ENCODE measurements at regions not wholly inside any gene's neighbourhood (a gene's known extent, or its start where the extent isn't known, plus 50 kb on each side); places are given as distances from the start of the nearest gene placed in this dataset.

DNA sequence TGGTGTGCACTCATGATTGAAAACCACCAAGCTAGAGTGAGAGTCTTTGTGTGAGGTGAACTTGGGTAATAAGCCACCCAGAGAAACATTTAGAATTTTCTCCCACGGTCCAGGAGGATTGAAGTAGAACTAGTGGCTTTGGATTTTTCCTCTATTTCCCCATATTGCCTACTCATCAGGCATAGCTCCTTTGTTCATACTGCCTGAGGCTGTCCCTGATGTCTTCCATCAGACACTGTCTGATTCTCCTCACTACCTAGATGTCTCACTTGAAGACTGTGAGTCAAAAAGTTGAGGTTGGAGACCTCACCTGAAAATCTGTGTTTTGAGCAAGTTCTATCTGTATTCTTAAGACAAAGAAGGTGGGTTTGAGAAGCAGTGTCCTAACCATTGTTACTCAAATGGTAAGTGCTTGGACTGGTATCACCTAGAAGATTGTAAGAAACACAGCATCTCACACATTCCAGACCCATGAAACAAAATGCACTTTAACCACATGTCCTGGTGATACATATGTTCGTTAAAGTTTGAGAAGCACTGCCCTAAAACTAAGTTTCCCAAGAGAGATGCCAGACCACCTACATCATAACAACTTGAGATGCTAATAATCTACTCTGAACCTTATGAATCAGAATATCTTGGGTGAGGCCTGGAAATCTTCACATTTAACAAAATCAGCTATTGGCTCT, 523.4 kb upstream of the BTBD3 start:
- TF ChIP-seq EGR1 (IDR thresholded peaks at IDR 0.05; ENCODE audit: low read depth) (no peak), ATF3 (IDR thresholded peaks at IDR 0.05) (no peak), POLR2A (IDR thresholded peaks at IDR 0.05; ENCODE audit: borderline replicate concordance, extremely low read depth, insufficient read depth, insufficient read length) (no peak), EZH2 (IDR thresholded peaks at IDR 0.05) (no peak), ZFX (IDR thresholded peaks at IDR 0.05) (no peak), YY1 (IDR thresholded peaks at IDR 0.05; ENCODE audit: extremely low read depth, insufficient replicate concordance, low read depth, low read length) (no peak), FOSL1 (IDR thresholded peaks at IDR 0.05; ENCODE audit: low read depth) (no peak), RAD21 (IDR thresholded peaks at IDR 0.05; ENCODE audit: low read depth) (no peak), TCF7L2 (IDR thresholded peaks at IDR 0.05; ENCODE audit: borderline replicate concordance, extremely low read depth, insufficient read depth, insufficient read length) (no peak), CEBPB (IDR thresholded peaks at IDR 0.05; ENCODE audit: low read depth) (no peak)
- TF ChIP-seq, protein P1, sequence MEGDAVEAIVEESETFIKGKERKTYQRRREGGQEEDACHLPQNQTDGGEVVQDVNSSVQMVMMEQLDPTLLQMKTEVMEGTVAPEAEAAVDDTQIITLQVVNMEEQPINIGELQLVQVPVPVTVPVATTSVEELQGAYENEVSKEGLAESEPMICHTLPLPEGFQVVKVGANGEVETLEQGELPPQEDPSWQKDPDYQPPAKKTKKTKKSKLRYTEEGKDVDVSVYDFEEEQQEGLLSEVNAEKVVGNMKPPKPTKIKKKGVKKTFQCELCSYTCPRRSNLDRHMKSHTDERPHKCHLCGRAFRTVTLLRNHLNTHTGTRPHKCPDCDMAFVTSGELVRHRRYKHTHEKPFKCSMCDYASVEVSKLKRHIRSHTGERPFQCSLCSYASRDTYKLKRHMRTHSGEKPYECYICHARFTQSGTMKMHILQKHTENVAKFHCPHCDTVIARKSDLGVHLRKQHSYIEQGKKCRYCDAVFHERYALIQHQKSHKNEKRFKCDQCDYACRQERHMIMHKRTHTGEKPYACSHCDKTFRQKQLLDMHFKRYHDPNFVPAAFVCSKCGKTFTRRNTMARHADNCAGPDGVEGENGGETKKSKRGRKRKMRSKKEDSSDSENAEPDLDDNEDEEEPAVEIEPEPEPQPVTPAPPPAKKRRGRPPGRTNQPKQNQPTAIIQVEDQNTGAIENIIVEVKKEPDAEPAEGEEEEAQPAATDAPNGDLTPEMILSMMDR (IDR thresholded peaks at IDR 0.05 in 2 of 3, conservative IDR thresholded peaks at IDR 0.05 in 1 of 3; ENCODE audit: borderline replicate concordance in 1 of 3, insufficient read depth in 1 of 3, low read depth in 2 of 3, low read length in 2 of 3): no peak
- TF ChIP-seq, protein P2, sequence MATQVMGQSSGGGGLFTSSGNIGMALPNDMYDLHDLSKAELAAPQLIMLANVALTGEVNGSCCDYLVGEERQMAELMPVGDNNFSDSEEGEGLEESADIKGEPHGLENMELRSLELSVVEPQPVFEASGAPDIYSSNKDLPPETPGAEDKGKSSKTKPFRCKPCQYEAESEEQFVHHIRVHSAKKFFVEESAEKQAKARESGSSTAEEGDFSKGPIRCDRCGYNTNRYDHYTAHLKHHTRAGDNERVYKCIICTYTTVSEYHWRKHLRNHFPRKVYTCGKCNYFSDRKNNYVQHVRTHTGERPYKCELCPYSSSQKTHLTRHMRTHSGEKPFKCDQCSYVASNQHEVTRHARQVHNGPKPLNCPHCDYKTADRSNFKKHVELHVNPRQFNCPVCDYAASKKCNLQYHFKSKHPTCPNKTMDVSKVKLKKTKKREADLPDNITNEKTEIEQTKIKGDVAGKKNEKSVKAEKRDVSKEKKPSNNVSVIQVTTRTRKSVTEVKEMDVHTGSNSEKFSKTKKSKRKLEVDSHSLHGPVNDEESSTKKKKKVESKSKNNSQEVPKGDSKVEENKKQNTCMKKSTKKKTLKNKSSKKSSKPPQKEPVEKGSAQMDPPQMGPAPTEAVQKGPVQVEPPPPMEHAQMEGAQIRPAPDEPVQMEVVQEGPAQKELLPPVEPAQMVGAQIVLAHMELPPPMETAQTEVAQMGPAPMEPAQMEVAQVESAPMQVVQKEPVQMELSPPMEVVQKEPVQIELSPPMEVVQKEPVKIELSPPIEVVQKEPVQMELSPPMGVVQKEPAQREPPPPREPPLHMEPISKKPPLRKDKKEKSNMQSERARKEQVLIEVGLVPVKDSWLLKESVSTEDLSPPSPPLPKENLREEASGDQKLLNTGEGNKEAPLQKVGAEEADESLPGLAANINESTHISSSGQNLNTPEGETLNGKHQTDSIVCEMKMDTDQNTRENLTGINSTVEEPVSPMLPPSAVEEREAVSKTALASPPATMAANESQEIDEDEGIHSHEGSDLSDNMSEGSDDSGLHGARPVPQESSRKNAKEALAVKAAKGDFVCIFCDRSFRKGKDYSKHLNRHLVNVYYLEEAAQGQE (IDR thresholded peaks at IDR 0.05; ENCODE audit: low read depth): no peak
- no peak overlapping the region for H3K9ac ChIP-seq (ENCODE audit: low read length)
- no peak overlapping the region for H2AFZ ChIP-seq (ENCODE audit: low read depth, low read length, poor library complexity, severe bottlenecking)
- H3K9me2 ChIP-seq (ENCODE audit: insufficient read depth): no peaks in the 10 kb centered on the region
- intact Hi-C loops (cut with micrococcal nuclease): no loop called here
- ChIA-PET POLR2A (no interaction called here), RAD21 (ENCODE audit: low non-redundant PET in 1 of 2, low total read pairs in 2 of 2, uncharacterized antibody in 2 of 2, unreplicated experiment in 2 of 2) (no interaction called here), CTCF (no interaction called here)
- H3K27ac ChIP-seq (ENCODE audit: low read depth, low read length): no peak overlapping the region
- H3K9me3 ChIP-seq (ENCODE audit: control insufficient read depth in 1 of 2, insufficient read depth in 1 of 2, low read depth in 1 of 2, low read length in 2 of 2): no peaks in the 10 kb centered on the region
- DNase-seq (ENCODE audit: low read depth, low spot score) (no peak), ATAC-seq (no peak)
- H3K4me2 ChIP-seq (ENCODE audit: low read length): no peak overlapping the region
- H3K4me1 ChIP-seq (ENCODE audit: control insufficient read depth in 1 of 2, insufficient read depth in 2 of 2, low read length in 2 of 2): peaks cover 0 to 4% of the 10 kb centered on the region in 2 experiments; a peak in 1 of 4 replicates
- H3K4me3 ChIP-seq (replicated peaks in 1 of 2; ENCODE audit: low read depth in 1 of 2, low read length in 2 of 2): no peak overlapping the region
- H3K79me2 ChIP-seq (ENCODE audit: insufficient read depth, low read length): no peaks in the 10 kb centered on the region
- BruUV-seq (replicated peaks): no TSS peak
- H3K36me3 ChIP-seq (ENCODE audit: control insufficient read depth in 1 of 2, insufficient read depth in 2 of 2, low read length in 2 of 2): no peaks in the 10 kb centered on the region
- no peaks in the 10 kb centered on the region for H4K20me1 ChIP-seq (ENCODE audit: insufficient read depth)
- H3K27me3 ChIP-seq (ENCODE audit: insufficient read depth, low read length): no peaks in the 10 kb centered on the region
